ENCODE measurements at regions not wholly inside any gene's neighbourhood (a gene's known extent, or its start where the extent isn't known, plus 50 kb on each side); places are given as distances from the start of the nearest gene placed in this dataset.

GRCh38 chr3:11091088-11091590, 63.2 kb upstream of the HRH1 start:
- in situ Hi-C loops (cut with MboI): no loop called here
- no peaks in the 10 kb centered on the region for H4K20me1 ChIP-seq (ENCODE audit: control insufficient read depth, insufficient read depth)
- H3K4me2 ChIP-seq (ENCODE audit: control insufficient read depth, insufficient read depth): no peak overlapping the region
- TF ChIP-seq BCL11A (IDR thresholded peaks at IDR 0.05; ENCODE audit: low read depth, low read length): no peak
- no peak for TF ChIP-seq NR2C2 (IDR thresholded peaks at IDR 0.05; ENCODE audit: borderline replicate concordance, control insufficient read depth, insufficient read length, low read depth)
- TF ChIP-seq SREBF1 (IDR thresholded peaks at IDR 0.05; ENCODE audit: low read length): no peak
- TF ChIP-seq CREB1 (IDR thresholded peaks at IDR 0.05; ENCODE audit: low read depth): no peak
- no peak for TF ChIP-seq USF1 (IDR thresholded peaks at IDR 0.05; ENCODE audit: borderline replicate concordance, extremely low read length, insufficient read depth, low read depth, low read length)
- no peak for TF ChIP-seq CUX1 (IDR thresholded peaks at IDR 0.05; ENCODE audit: insufficient replicate concordance, low read depth, low read length)
- TF ChIP-seq NR2C1 (IDR thresholded peaks at IDR 0.05): no peak
- TF ChIP-seq RELB (IDR thresholded peaks at IDR 0.05; ENCODE audit: low read depth): no peak
- no peak for TF ChIP-seq NKRF (conservative IDR thresholded peaks at IDR 0.05)
- ChIA-PET POLR2A (no interaction called here), CTCF (no interaction called here), SMC1A (ENCODE audit: uncharacterized antibody, unreplicated experiment) (no interaction called here), RAD21 (ENCODE audit: unreplicated experiment) (no interaction called here)
- H3K27ac ChIP-seq (ENCODE audit: control insufficient read depth, insufficient read depth): no peak overlapping the region
- no peaks in the 10 kb centered on the region for H3K79me2 ChIP-seq (ENCODE audit: control insufficient read depth, insufficient read depth, low read length)
- peaks cover 0 to 2% of the 10 kb centered on the region in 2 experiments; a peak in 2 of 4 replicates for H3K27me3 ChIP-seq (replicated peaks in 1 of 2; ENCODE audit: control insufficient read depth in 2 of 2, insufficient read depth in 2 of 2, low read length in 1 of 2)
- no TSS peak for BruUV-seq (replicated peaks)
- no peak overlapping the region for H3K9ac ChIP-seq (ENCODE audit: control insufficient read depth, insufficient read depth, low read length)
- no peak for DNase-seq (ENCODE audit: low read depth, low spot score)
- no peak overlapping the region for H3K4me3 ChIP-seq
- no peaks in the 10 kb centered on the region for H3K4me1 ChIP-seq (ENCODE audit: control insufficient read depth, insufficient read depth, low read length)
- H2AFZ ChIP-seq (ENCODE audit: control insufficient read depth, low read depth, low read length): no peak overlapping the region
- ATAC-seq: no peak
- FAIRE-seq: no peak
- H3K9me3 ChIP-seq (replicated peaks; ENCODE audit: control insufficient read depth, insufficient read depth, low read length): no peaks in the 10 kb centered on the region
- intact Hi-C loops (cut with micrococcal nuclease; ENCODE audit: unreplicated experiment): no loop called here
- 15% methylated on average over 12 of the region's 12 CpGs for WGBS (ENCODE audit: insufficient coverage, insufficient replicate concordance, low lambda C conversion rate, missing lambda C conversion rate)
- no peaks in the 10 kb centered on the region for H3K36me3 ChIP-seq (ENCODE audit: control insufficient read depth in 2 of 2, insufficient read depth in 2 of 2, low read length in 1 of 2)
